ENCODE measurements at regions not wholly inside any gene's neighbourhood (a gene's known extent, or its start where the extent isn't known, plus 50 kb on each side); places are given as distances from the start of the nearest gene placed in this dataset.

GRCh38 chr12:46557539-46558373, 185.2 kb upstream of the SLC38A2 start:
- Histone ChIP-seq H4K20me1 (ENCODE audit: insufficient read depth, low read length) (no peaks in the 10 kb centered on the region), H3K9ac (ENCODE audit: low read depth, low read length) (0 out of 2 replicates have a peak overlapping the region, but pooled peaks have one; percentile 35), H3K23ac (ENCODE audit: low read depth, low read length) (peak overlapping the region; percentile 91; the same call in 1 of the 2 replicates), H3K79me1 (ENCODE audit: low read depth in 1 of 2, low read length in 2 of 2) (peaks cover 4 to 26% of the 10 kb centered on the region in 2 experiments), H4K91ac (ENCODE audit: insufficient read depth, low read depth, low read length) (peak overlapping the region; percentile 91), H4K8ac (ENCODE audit: low read depth in 2 of 2, low read length in 2 of 2) (peak overlapping the region; percentile 5 to 90), H2BK5ac (ENCODE audit: low read depth, low read length, poor library complexity, severe bottlenecking) (peak overlapping the region; percentile 100), H2AFZ (replicated peaks; ENCODE audit: low read length, poor library complexity) (no peak overlapping the region), H3K9me3 (ENCODE audit: control insufficient read depth, insufficient read depth, low read length) (no peaks in the 10 kb centered on the region), H3K4me2 (ENCODE audit: low read depth, low read length) (no peak overlapping the region), H3K56ac (ENCODE audit: extremely low read depth, insufficient read depth, low read length) (peak overlapping the region; percentile 70; the same call in 1 of the 2 replicates), H3K27me3 (ENCODE audit: control insufficient read depth, insufficient read depth, low read length) (no peaks in the 10 kb centered on the region), H3K4me1 (ENCODE audit: control insufficient read depth, insufficient read depth, low read length) (peaks cover 15% of the 10 kb centered on the region), H4K5ac (ENCODE audit: low read depth, low read length) (peak overlapping the region; percentile 97), H2BK120ac (ENCODE audit: low read depth, low read length) (peak overlapping the region; percentile 97), H3K14ac (replicated peaks; ENCODE audit: low read depth, low read length) (peak overlapping the region; percentile 96), H3K18ac (ENCODE audit: low read depth, low read length) (peak overlapping the region; percentile 99), H3K36me3 (ENCODE audit: control insufficient read depth, insufficient read depth, low read length) (no peaks in the 10 kb centered on the region), H3K9me1 (ENCODE audit: insufficient read depth, low read length) (peaks cover 6% of the 10 kb centered on the region), H3K27ac (ENCODE audit: insufficient read depth, low read length) (peak overlapping the region; percentile 97), H2BK20ac (ENCODE audit: low read depth, low read length) (peak overlapping the region; percentile 98), H2AK5ac (ENCODE audit: low read depth, low read length) (peak overlapping the region; percentile 94; the same call in 1 of the 2 replicates), H3K4ac (ENCODE audit: low read depth, low read length) (peak overlapping the region; percentile 96), H2AK9ac (replicated peaks; ENCODE audit: low read depth, low read length, poor library complexity) (peak overlapping the region; percentile 61), H2BK15ac (ENCODE audit: low read depth, low read length) (peak overlapping the region; percentile 89; the same call in 2 of the 3 replicates), H3K4me3 (ENCODE audit: insufficient read depth, low read depth, low read length) (no peak overlapping the region)
- no TSS peak for BruUV-seq (replicated peaks)
- in situ Hi-C loops (cut with MboI; ENCODE audit: low sequenced_read_pairs) (loop anchor here (10.0 kb wide), 1 partner anchor 183 kb away; the partner anchor contains the start of gene SLC38A2), intact Hi-C loops (cut with micrococcal nuclease) (loop anchor here (2.0 to 5.0 kb wide), 4 partner anchors 29 to 377 kb away; no protein-coding TSS in a partner anchor), dilution Hi-C loops (cut with HindIII; ENCODE audit: low sequenced_read_pairs, unreplicated experiment) (no loop called here)
- ATAC-seq (ENCODE audit: low read depth) (no peak), DNase-seq (peak; percentile 59)
- WGBS, 2 experiments (ENCODE audit: extremely low coverage in 2 of 2, insufficient read length in 1 of 2): no CpG with 5 or more reads among the region's 5 CpGs
- TF ChIP-seq ELK1 (IDR thresholded peaks at IDR 0.05; ENCODE audit: borderline replicate concordance, low read depth, low read length) (no peak), CHD1 (IDR thresholded peaks at IDR 0.05; ENCODE audit: low read depth, low read length) (no peak), SMC3 (IDR thresholded peaks at IDR 0.05; ENCODE audit: low read depth, low read length) (no peak), CEBPB (IDR thresholded peaks at IDR 0.05; ENCODE audit: low read depth, low read length) (peak; percentile 91)
- POLR2A ChIA-PET (ENCODE audit: unreplicated experiment): no interaction called here
- CTCF ChIA-PET: no interaction called here

Measured in IMR-90 (cell line).